ENCODE measurements at regions not wholly inside any gene's neighbourhood (a gene's known extent, or its start where the extent isn't known, plus 50 kb on each side); places are given as distances from the start of the nearest gene placed in this dataset.

- TF ChIP-seq, protein P1, sequence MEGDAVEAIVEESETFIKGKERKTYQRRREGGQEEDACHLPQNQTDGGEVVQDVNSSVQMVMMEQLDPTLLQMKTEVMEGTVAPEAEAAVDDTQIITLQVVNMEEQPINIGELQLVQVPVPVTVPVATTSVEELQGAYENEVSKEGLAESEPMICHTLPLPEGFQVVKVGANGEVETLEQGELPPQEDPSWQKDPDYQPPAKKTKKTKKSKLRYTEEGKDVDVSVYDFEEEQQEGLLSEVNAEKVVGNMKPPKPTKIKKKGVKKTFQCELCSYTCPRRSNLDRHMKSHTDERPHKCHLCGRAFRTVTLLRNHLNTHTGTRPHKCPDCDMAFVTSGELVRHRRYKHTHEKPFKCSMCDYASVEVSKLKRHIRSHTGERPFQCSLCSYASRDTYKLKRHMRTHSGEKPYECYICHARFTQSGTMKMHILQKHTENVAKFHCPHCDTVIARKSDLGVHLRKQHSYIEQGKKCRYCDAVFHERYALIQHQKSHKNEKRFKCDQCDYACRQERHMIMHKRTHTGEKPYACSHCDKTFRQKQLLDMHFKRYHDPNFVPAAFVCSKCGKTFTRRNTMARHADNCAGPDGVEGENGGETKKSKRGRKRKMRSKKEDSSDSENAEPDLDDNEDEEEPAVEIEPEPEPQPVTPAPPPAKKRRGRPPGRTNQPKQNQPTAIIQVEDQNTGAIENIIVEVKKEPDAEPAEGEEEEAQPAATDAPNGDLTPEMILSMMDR (IDR thresholded peaks at IDR 0.05; ENCODE audit: insufficient read depth, low read length, severe bottlenecking): peak; percentile 72
- Histone ChIP-seq H3K27me3 (ENCODE audit: control insufficient read depth, insufficient read depth, low read length) (no peaks in the 10 kb centered on the region), H3K4me3 (ENCODE audit: low read depth, low read length) (no peak overlapping the region), H3K36me3 (ENCODE audit: control insufficient read depth, insufficient read depth, low read length) (no peaks in the 10 kb centered on the region)
- no peak for FAIRE-seq
- DNase-seq (ENCODE audit: low read depth): peak; percentile 69
Measured at GRCh38 chr11:128290106-128290840, 297.1 kb downstream of the ETS1 start.

GRCh38 chr11:128289048-128289447 lies 298.3 kb downstream of the ETS1 start:
- DNase-seq (ENCODE audit: low read depth): no peak
- Histone ChIP-seq H3K36me3 (ENCODE audit: control insufficient read depth, insufficient read depth, low read length) (no peaks in the 10 kb centered on the region), H3K4me3 (ENCODE audit: low read depth, low read length) (no peak overlapping the region), H3K27me3 (ENCODE audit: control insufficient read depth, insufficient read depth, low read length) (no peaks in the 10 kb centered on the region)
- TF ChIP-seq, protein P1 (IDR thresholded peaks at IDR 0.05; ENCODE audit: insufficient read depth, low read length, severe bottlenecking): no peak
- FAIRE-seq: peak; percentile 66

- no peak for FAIRE-seq
- no peaks in the 10 kb centered on the region for H3K27me3 ChIP-seq (ENCODE audit: control insufficient read depth, insufficient read depth, low read length)
- no peak for DNase-seq (ENCODE audit: low read depth)
- TF ChIP-seq, protein P1 (IDR thresholded peaks at IDR 0.05; ENCODE audit: insufficient read depth, low read length, severe bottlenecking): no peak
- no peaks in the 10 kb centered on the region for H3K36me3 ChIP-seq (ENCODE audit: control insufficient read depth, insufficient read depth, low read length)
- H3K4me3 ChIP-seq (ENCODE audit: low read depth, low read length): no peak overlapping the region
Measured at GRCh38 chr11:128288368-128288767, 299.0 kb downstream of the ETS1 start.

DNA sequence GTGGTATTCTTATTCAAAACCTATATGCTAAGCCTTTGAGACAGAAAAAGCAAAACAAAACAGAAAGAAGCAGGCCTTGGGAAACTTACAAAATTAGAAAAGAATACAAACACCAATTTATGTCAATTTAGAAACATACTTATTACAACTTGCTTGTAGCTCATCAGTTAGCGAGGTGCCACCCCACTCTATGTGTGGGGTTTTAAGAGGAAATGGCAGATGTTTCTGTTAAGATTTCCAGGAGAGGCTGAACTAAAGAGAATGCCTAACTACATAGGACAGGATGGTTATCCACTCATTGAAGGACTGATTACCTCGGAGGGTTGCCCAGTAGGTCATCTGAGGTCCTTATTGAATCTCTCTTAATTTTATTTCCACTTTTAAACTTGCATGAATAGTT lies 302.0 kb downstream of the ETS1 start:
- no peak for DNase-seq (ENCODE audit: low read depth)
- no peaks in the 10 kb centered on the region for H3K27me3 ChIP-seq (ENCODE audit: control insufficient read depth, insufficient read depth, low read length)
- TF ChIP-seq, protein P1 (IDR thresholded peaks at IDR 0.05; ENCODE audit: insufficient read depth, low read length, severe bottlenecking): no peak
- no peak overlapping the region for H3K4me3 ChIP-seq (ENCODE audit: low read depth, low read length)
- no peak for FAIRE-seq
- no peaks in the 10 kb centered on the region for H3K36me3 ChIP-seq (ENCODE audit: control insufficient read depth, insufficient read depth, low read length)

GRCh38 chr11:128284634-128285033 lies 302.7 kb downstream of the ETS1 start:
- TF ChIP-seq, protein P1 (IDR thresholded peaks at IDR 0.05; ENCODE audit: insufficient read depth, low read length, severe bottlenecking): no peak
- DNase-seq (ENCODE audit: low read depth): no peak
- no peak for FAIRE-seq
- Histone ChIP-seq H3K27me3 (ENCODE audit: control insufficient read depth, insufficient read depth, low read length) (no peaks in the 10 kb centered on the region), H3K4me3 (ENCODE audit: low read depth, low read length) (no peak overlapping the region), H3K36me3 (ENCODE audit: control insufficient read depth, insufficient read depth, low read length) (no peaks in the 10 kb centered on the region)

DNA sequence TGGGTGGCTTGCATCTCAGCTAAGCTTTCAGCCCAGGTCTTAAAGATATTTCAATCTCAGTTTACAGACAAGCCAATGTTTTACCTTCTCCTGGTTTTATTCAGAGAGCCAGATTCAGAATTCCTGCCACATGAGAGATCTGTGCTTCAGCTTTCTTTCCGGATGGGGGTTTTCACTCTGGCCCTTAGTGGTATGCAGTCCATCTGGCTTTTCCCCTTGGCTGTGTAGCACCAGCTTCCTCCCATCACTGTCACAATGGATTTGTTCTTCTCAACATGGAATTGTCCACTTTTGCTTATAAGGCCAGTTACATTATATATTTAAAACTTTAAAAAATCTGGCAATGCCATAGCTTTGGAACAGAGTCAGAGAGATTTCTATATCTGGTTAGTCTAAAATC lies 303.9 kb downstream of the ETS1 start:
- DNase-seq (ENCODE audit: low read depth): no peak
- Histone ChIP-seq H3K36me3 (ENCODE audit: control insufficient read depth, insufficient read depth, low read length) (no peaks in the 10 kb centered on the region), H3K4me3 (ENCODE audit: low read depth, low read length) (no peak overlapping the region), H3K27me3 (ENCODE audit: control insufficient read depth, insufficient read depth, low read length) (no peaks in the 10 kb centered on the region)
- no peak for FAIRE-seq
- TF ChIP-seq, protein P1 (IDR thresholded peaks at IDR 0.05; ENCODE audit: insufficient read depth, low read length, severe bottlenecking): no peak

Data from bronchial epithelial cell (primary cell).